H1 (cell line): ENCODE measurements at regions not wholly inside any gene's neighbourhood (a gene's known extent, or its start where the extent isn't known, plus 50 kb on each side); places are given as distances from the start of the nearest gene placed in this dataset.

ENCODE experiments used
- CTCF ChIA-PET: fragments of 300-600 bp; sonication (Branson Sonifier 250); formaldehyde crosslinking; loops from one replicate; lab custom pipeline; 2021; ENCODE audit not compliant: partially characterized antibody; lab: Charles Lee
- POLR2A ChIA-PET: fragments of 300-600 bp; sonication (Branson Sonifier 250); formaldehyde crosslinking; loops from one replicate; lab custom pipeline; 2021; ENCODE audit warnings: inconsistent platforms; ENCODE audit not compliant: partially characterized antibody; lab: Charles Lee
- DNase-seq, 2 experiments: peaks; one replicate each; pipeline versions ENCODE4 v3.0.0 to v3.0.0-alpha.2; 2010 to 2022; ENCODE audit warnings: low spot score in 2 of 2, low read depth in 1 of 2, mixed read lengths in 1 of 2
- FAIRE-seq: peaks from 2 replicates; lab custom pipeline; 2011; peaks lifted over from hg19 to GRCh38; lab: Jason Lieb, UNC
- H2AFZ ChIP-seq: 2 replicates; pipeline ENCODE4 v1.8.1; 2012; ENCODE audit warnings: low read length, inconsistent platforms
- H2AK5ac ChIP-seq: 2 replicates; pipeline ENCODE4 v1.6.1; 2013; ENCODE audit warnings: low read depth, low read length
- H2BK120ac ChIP-seq: replicated peaks from 2 replicates; pipeline ENCODE3; 2013; ENCODE audit warnings: low read depth, low read length, inconsistent platforms
- H2BK12ac ChIP-seq: 2 replicates; pipeline ENCODE4 v1.6.1; 2013; ENCODE audit warnings: low read depth, low read length
- H2BK15ac ChIP-seq: 2 replicates; pipeline ENCODE4 v1.6.1; 2013; ENCODE audit warnings: low read length
- H2BK20ac ChIP-seq: 2 replicates; pipeline ENCODE4 v1.6.1; 2013; ENCODE audit warnings: low read length
- H2BK5ac ChIP-seq: 2 replicates; pipeline ENCODE4 v1.6.1; 2013; ENCODE audit warnings: low read depth, low read length
- H3K14ac ChIP-seq: 2 replicates; pipeline ENCODE4 v1.6.1; 2013; ENCODE audit warnings: inconsistent platforms; ENCODE audit not compliant: insufficient read length
- H3K18ac ChIP-seq: 2 replicates; pipeline ENCODE4 v1.6.1; 2013; ENCODE audit warnings: low read length; ENCODE audit errors: extremely low read depth
- H3K23ac ChIP-seq: 2 replicates; pipeline ENCODE4 v1.6.1; 2013; ENCODE audit warnings: inconsistent platforms; ENCODE audit not compliant: insufficient read length
- H3K23me2 ChIP-seq: 2 replicates; pipeline ENCODE4 v1.6.1; 2013; ENCODE audit warnings: low read depth, low read length
- H3K27ac ChIP-seq: 2 replicates; pipeline ENCODE4 v1.6.1; 2011; ENCODE audit warnings: low read depth, low read length, inconsistent platforms
- H3K27me3 ChIP-seq, 4 experiments: replicated peaks in 1 of 4; 1 replicate in 1 of 4; 2 replicates in 3 of 4; pipeline versions ENCODE4 v1.6.1 to v1.8.1; 2011 to 2013; ENCODE audit warnings: low read length in 3 of 4, mild to moderate bottlenecking in 3 of 4, inconsistent platforms in 2 of 4, mixed read lengths in 2 of 4, moderate library complexity in 1 of 4; ENCODE audit not compliant: control insufficient read depth in 3 of 4, insufficient read depth in 3 of 4; ENCODE audit errors: extremely low read depth in 1 of 4
- H3K36me3 ChIP-seq, 4 experiments: 2 replicates each; pipeline versions ENCODE4 v1.6.1 to v1.8.1; 2011 to 2013; ENCODE audit warnings: mild to moderate bottlenecking in 4 of 4, low read length in 3 of 4, moderate library complexity in 2 of 4, control low read depth in 1 of 4, inconsistent platforms in 1 of 4; ENCODE audit not compliant: insufficient read depth in 4 of 4, control insufficient read depth in 2 of 4
- H3K4ac ChIP-seq: replicated peaks from 2 replicates; pipeline ENCODE3; 2013; ENCODE audit warnings: low read length, low read depth, mixed read lengths, inconsistent platforms; ENCODE audit not compliant: insufficient read length
- H3K4me1 ChIP-seq, 4 experiments: replicated peaks in 1 of 4; 1 replicate in 1 of 4; 2 replicates in 3 of 4; pipeline versions ENCODE4 v1.6.1 to v1.8.1; 2011 to 2013; ENCODE audit warnings: low read length in 3 of 4, inconsistent platforms in 2 of 4, mixed read lengths in 1 of 4; ENCODE audit not compliant: insufficient read depth in 4 of 4, control insufficient read depth in 3 of 4
- H3K4me2 ChIP-seq, 2 experiments: 2 replicates each; pipeline versions ENCODE4 v1.6.1 to v1.8.1; 2011 to 2013; ENCODE audit warnings: low read depth in 2 of 2, low read length in 2 of 2, control low read depth in 1 of 2, inconsistent platforms in 1 of 2, mild to moderate bottlenecking in 1 of 2; ENCODE audit not compliant: insufficient read depth in 1 of 2
- H3K4me3 ChIP-seq, 4 experiments: fragments of 200-600, 300-600 bp in 1 of 4; sonication (generic), shearing (Covaris generic), sonication (Bioruptor Twin) in 1 of 4; 2 replicates each; pipeline versions ENCODE4 v1.5.1 to v1.8.1; 2011 to 2016; ENCODE audit warnings: low read length in 4 of 4, low read depth in 3 of 4, control low read depth in 2 of 4, inconsistent platforms in 2 of 4, mild to moderate bottlenecking in 2 of 4, mixed read lengths in 1 of 4, moderate library complexity in 1 of 4; ENCODE audit not compliant: insufficient read depth in 2 of 4; ENCODE audit errors: extremely low read depth in 1 of 4
- H3K56ac ChIP-seq: replicated peaks from 2 replicates; pipeline ENCODE3; 2013; ENCODE audit warnings: low read depth, mild to moderate bottlenecking, mixed read lengths, low read length, inconsistent platforms; ENCODE audit not compliant: insufficient read length
- H3K79me1 ChIP-seq: 2 replicates; pipeline ENCODE4 v1.6.1; 2013; ENCODE audit warnings: low read depth, low read length, control low read depth
- H3K79me2 ChIP-seq, 2 experiments: 2 replicates each; pipeline versions ENCODE4 v1.6.1 to v1.8.1; 2012 to 2013; ENCODE audit warnings: low read length in 2 of 2, mild to moderate bottlenecking in 2 of 2, inconsistent platforms in 1 of 2; ENCODE audit not compliant: insufficient read depth in 2 of 2, control insufficient read depth in 1 of 2
- H3K9ac ChIP-seq, 4 experiments: replicated peaks in 1 of 4; 1 replicate in 1 of 4; 2 replicates in 3 of 4; pipeline versions ENCODE4 v1.6.1 to v1.8.1; 2011 to 2013; ENCODE audit warnings: low read depth in 3 of 4, low read length in 3 of 4, control low read depth in 2 of 4, mild to moderate bottlenecking in 2 of 4, moderate library complexity in 2 of 4, inconsistent platforms in 1 of 4; ENCODE audit errors: extremely low read depth in 1 of 4
- H3K9me3 ChIP-seq, 2 experiments: 2 replicates each; pipeline versions ENCODE4 v1.6.1 to v1.8.1; 2012 to 2013; ENCODE audit warnings: mild to moderate bottlenecking in 2 of 2, moderate library complexity in 2 of 2, control low read depth in 1 of 2, inconsistent platforms in 1 of 2, low read depth in 1 of 2, low read length in 1 of 2, mixed read lengths in 1 of 2; ENCODE audit not compliant: insufficient read depth in 2 of 2
- H4K20me1 ChIP-seq, 2 experiments: replicated peaks in 1 of 2; 2 replicates each; pipeline versions ENCODE3 to v1.8.1; 2011 to 2013; ENCODE audit warnings: inconsistent platforms in 2 of 2, low read length in 2 of 2, mild to moderate bottlenecking in 1 of 2; ENCODE audit not compliant: insufficient read depth in 2 of 2, control insufficient read depth in 1 of 2
- H4K5ac ChIP-seq: 2 replicates; pipeline ENCODE4 v1.6.1; 2013; ENCODE audit warnings: low read length, low read depth, mixed read lengths, inconsistent platforms; ENCODE audit not compliant: insufficient read length
- H4K8ac ChIP-seq: 2 replicates; pipeline ENCODE4 v1.8.0; 2013; ENCODE audit warnings: mild to moderate bottlenecking, moderate library complexity, low read length, inconsistent platforms; ENCODE audit not compliant: insufficient read depth; ENCODE audit errors: extremely low read depth
- H4K91ac ChIP-seq: replicated peaks from 2 replicates; pipeline ENCODE3; 2013; ENCODE audit warnings: low read length, mixed read lengths, inconsistent platforms; ENCODE audit not compliant: insufficient read length
- CBX5 ChIP-seq: fragments of 300-800, 300-1000 bp; sonication (generic); IDR thresholded peaks from 2 replicates; pipeline ENCODE4 v1.7.1; 2016; ENCODE audit warnings: antibody characterized with exemption, low read length, low read depth
- CHD1 ChIP-seq: IDR thresholded peaks from 2 replicates; pipeline ENCODE4 v1.6.1; 2012; ENCODE audit warnings: low read depth, low read length, improper control_type of control experiment
- CHD2 ChIP-seq: IDR thresholded peaks from 2 replicates; pipeline ENCODE4 v1.6.1; 2012; ENCODE audit warnings: low read length, improper control_type of control experiment
- HDAC6 ChIP-seq: IDR thresholded peaks from one replicate; pipeline ENCODE4 v1.7.1; 2012; ENCODE audit warnings: low read depth, mild to moderate bottlenecking, inconsistent platforms, low read length, moderate library complexity
- POU5F1 ChIP-seq: IDR thresholded peaks from 2 replicates; pipeline ENCODE4 v1.6.1; 2011; ENCODE audit warnings: low read depth, mild to moderate bottlenecking, low read length, moderate library complexity
- RAD21 ChIP-seq, 2 experiments: IDR thresholded peaks in 1 of 2; conservative IDR thresholded peaks in 1 of 2; 2 replicates each; pipeline ENCODE4 v1.6.1; 2011; ENCODE audit warnings: low read depth in 2 of 2, low read length in 2 of 2, improper control_type of control experiment in 1 of 2, inconsistent platforms in 1 of 2, mild to moderate bottlenecking in 1 of 2, moderate library complexity in 1 of 2
- RFX5 ChIP-seq: IDR thresholded peaks from 2 replicates; pipeline ENCODE4 v1.6.1; 2011; ENCODE audit warnings: low read depth, low read length, improper control_type of control experiment, borderline replicate concordance
- SAP30 ChIP-seq: fragments of 300-600 bp; sonication (generic); IDR thresholded peaks from 2 replicates; pipeline ENCODE4 v1.7.1; 2012; ENCODE audit warnings: low read length, moderate library complexity, mild to moderate bottlenecking, inconsistent platforms; ENCODE audit not compliant: insufficient read depth, insufficient replicate concordance
- SIN3A ChIP-seq, 2 experiments: IDR thresholded peaks in 1 of 2; conservative IDR thresholded peaks in 1 of 2; 2 replicates each; pipeline ENCODE4 v1.6.1; 2011 to 2012; ENCODE audit warnings: low read length in 2 of 2, improper control_type of control experiment in 1 of 2, low read depth in 1 of 2, mild to moderate bottlenecking in 1 of 2
- SIRT6 ChIP-seq: IDR thresholded peaks from one replicate; pipeline ENCODE4 v1.7.1; 2012; ENCODE audit warnings: low read length, inconsistent platforms
- SIX5 ChIP-seq: IDR thresholded peaks from 2 replicates; pipeline ENCODE4 v1.6.1; 2011; ENCODE audit warnings: mild to moderate bottlenecking, low read depth, low read length
- TAF7 ChIP-seq: optimal IDR thresholded peaks from 2 replicates; pipeline ENCODE3; 2011; ENCODE audit warnings: low read depth, mild to moderate bottlenecking, inconsistent platforms, low read length, moderate library complexity, borderline replicate concordance
- TBP ChIP-seq: IDR thresholded peaks from 2 replicates; pipeline ENCODE4 v1.6.1; 2011; ENCODE audit warnings: low read depth, low read length, improper control_type of control experiment
- TEAD4 ChIP-seq: IDR thresholded peaks from 2 replicates; pipeline ENCODE4 v1.6.1; 2012; ENCODE audit warnings: low read depth, low read length, inconsistent platforms, mixed read lengths
- YY1 ChIP-seq: IDR thresholded peaks from 2 replicates; pipeline ENCODE4 v1.6.1; 2011; ENCODE audit warnings: low read depth, mild to moderate bottlenecking, low read length
- WGBS, 2 experiments: shearing (Covaris generic) in 1 of 2; methylation state at CpG; one replicate each; pipeline versions ENCODE4 v1.1.6 to v1.1.7; 2013 to 2015; ENCODE audit warnings: low lambda C conversion rate in 2 of 2, mixed read lengths in 2 of 2, inconsistent platforms in 1 of 2, low coverage in 1 of 2, missing lambda C conversion rate in 1 of 2; ENCODE audit not compliant: insufficient replicate concordance in 2 of 2, insufficient coverage in 1 of 2, insufficient read length in 1 of 2; ENCODE audit errors: extremely low coverage in 1 of 2, missing lambda C conversion rate in 1 of 2; 5-methylcytosine and 5-hydroxymethylcytosine counted together

DNA sequence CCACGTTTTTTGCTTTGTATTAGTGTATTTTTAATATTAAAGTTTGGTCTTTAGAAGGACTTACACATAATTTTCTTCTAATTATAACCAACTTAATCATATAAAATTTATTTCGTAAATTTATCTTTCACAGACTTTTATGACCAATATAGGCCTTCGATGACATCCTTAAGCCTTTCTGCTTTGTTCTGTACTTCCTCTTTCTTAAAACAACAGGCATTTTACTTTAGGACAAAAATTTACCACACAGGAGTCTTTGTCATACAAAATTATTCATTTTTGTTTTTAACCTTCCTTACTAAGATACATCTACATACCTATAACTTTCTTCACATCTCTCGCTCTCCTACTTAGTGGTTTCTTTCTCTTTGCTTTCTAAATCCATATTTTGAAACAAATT, 56.3 kb downstream of the RGS12 start:
- H3K36me3 ChIP-seq: no peaks in the 10 kb centered on the region
- CTCF ChIA-PET: interaction anchor here (1.2 to 6.7 kb wide), 5 partner anchors 30 to 165 kb away, joined by 3 to 152 read pairs (median 19); partner anchors contain the start of gene HGFAC
- H2BK120ac ChIP-seq: no peak overlapping the region
- 60 to 100% methylated on average over 2 to 4 of the region's 4 CpGs for WGBS, 2 experiments
- H3K9me3 ChIP-seq: no peaks in the 10 kb centered on the region
- no peak overlapping the region for H3K4ac ChIP-seq
- H4K20me1 ChIP-seq: peaks cover 0 to 6% of the 10 kb centered on the region in 2 experiments
- H3K14ac ChIP-seq: no peak overlapping the region
- no peaks in the 10 kb centered on the region for H3K23me2 ChIP-seq
- no peaks in the 10 kb centered on the region; the same call in 1 of the 2 replicates for H3K79me1 ChIP-seq
- H3K27me3 ChIP-seq: no peaks in the 10 kb centered on the region
- H4K5ac ChIP-seq: no peak overlapping the region
- POLR2A ChIA-PET: no interaction called here
- no peak overlapping the region for H2AFZ ChIP-seq
- no peak overlapping the region for H2BK20ac ChIP-seq
- H4K8ac ChIP-seq: no peak overlapping the region
- no peak overlapping the region for H3K23ac ChIP-seq
- H3K56ac ChIP-seq: no peak overlapping the region
- no peak overlapping the region for H4K91ac ChIP-seq
- H3K79me2 ChIP-seq: no peaks in the 10 kb centered on the region
- FAIRE-seq (no peak), DNase-seq (no peak)
- H3K4me2 ChIP-seq: no peak overlapping the region
- H2BK15ac ChIP-seq: no peak overlapping the region
- no peak overlapping the region for H2AK5ac ChIP-seq
- H2BK12ac ChIP-seq: no peak overlapping the region
- no peak overlapping the region for H2BK5ac ChIP-seq
- H3K4me1 ChIP-seq: peaks cover 3 to 5% (median 5%) of the 10 kb centered on the region in 4 experiments; a peak in 5 of 7 replicates
- no peak overlapping the region for H3K9ac ChIP-seq
- no peak overlapping the region for H3K18ac ChIP-seq
- H3K4me3 ChIP-seq: no peak overlapping the region
- no peak overlapping the region for H3K27ac ChIP-seq
- TF ChIP-seq TAF7: no peak
- TF ChIP-seq TBP: no peak
- no peak for TF ChIP-seq HDAC6
- TF ChIP-seq TEAD4: no peak
- TF ChIP-seq CBX5: no peak
- TF ChIP-seq SIN3A (conservative IDR thresholded peaks at IDR 0.05 in 1 of 2, IDR thresholded peaks at IDR 0.05 in 1 of 2; ENCODE audit: low read depth in 1 of 2, low read length in 2 of 2): no peak
- TF ChIP-seq SIX5: no peak
- TF ChIP-seq RFX5: no peak
- no peak for TF ChIP-seq YY1
- TF ChIP-seq CHD2: no peak
- no peak for TF ChIP-seq CHD1
- no peak for TF ChIP-seq SAP30
- TF ChIP-seq SIRT6: no peak
- TF ChIP-seq POU5F1: no peak
- TF ChIP-seq RAD21 (IDR thresholded peaks at IDR 0.05 in 1 of 2, conservative IDR thresholded peaks at IDR 0.05 in 1 of 2; ENCODE audit: low read depth in 2 of 2, low read length in 2 of 2): no peak
